Fibroblast of the aortic adventitia (primary cell): ENCODE measurements at regions not wholly inside any gene's neighbourhood (a gene's known extent, or its start where the extent isn't known, plus 50 kb on each side); places are given as distances from the start of the nearest gene placed in this dataset.
"Not testable (repeated sequence)": the region's sequence is repeated elsewhere in the genome, so short reads cannot be mapped to it uniquely, and the experiment has no call there.

Experiments
- DNase-seq: peaks from one replicate; pipeline ENCODE4 v3.0.0-alpha.2; 2010; ENCODE audit warnings: low read depth
- H3K4me3 ChIP-seq: 2 replicates; pipeline ENCODE4 v1.5.1; 2011; ENCODE audit warnings: low read depth, mild to moderate bottlenecking, control low read depth, low read length, moderate library complexity
- CTCF ChIP-seq: IDR thresholded peaks from 2 replicates; pipeline ENCODE4 v1.5.1; 2011; ENCODE audit warnings: mild to moderate bottlenecking, low read length, control low read depth, inconsistent platforms; ENCODE audit not compliant: insufficient read depth

GRCh38 chr10:8661886-8662285 lies 607.4 kb downstream of the GATA3 start:
- no peak for TF ChIP-seq CTCF
- H3K4me3 ChIP-seq: no peak overlapping the region
- DNase-seq: no peak

GRCh38 chr10:8663131-8663530 lies 608.6 kb downstream of the GATA3 start:
- DNase-seq: no peak
- no peak overlapping the region for H3K4me3 ChIP-seq
- no peak for TF ChIP-seq CTCF

GRCh38 chr10:8665322-8665721 lies 610.8 kb downstream of the GATA3 start:
- DNase-seq: no peak
- TF ChIP-seq CTCF: no peak
- no peak overlapping the region for H3K4me3 ChIP-seq

DNA sequence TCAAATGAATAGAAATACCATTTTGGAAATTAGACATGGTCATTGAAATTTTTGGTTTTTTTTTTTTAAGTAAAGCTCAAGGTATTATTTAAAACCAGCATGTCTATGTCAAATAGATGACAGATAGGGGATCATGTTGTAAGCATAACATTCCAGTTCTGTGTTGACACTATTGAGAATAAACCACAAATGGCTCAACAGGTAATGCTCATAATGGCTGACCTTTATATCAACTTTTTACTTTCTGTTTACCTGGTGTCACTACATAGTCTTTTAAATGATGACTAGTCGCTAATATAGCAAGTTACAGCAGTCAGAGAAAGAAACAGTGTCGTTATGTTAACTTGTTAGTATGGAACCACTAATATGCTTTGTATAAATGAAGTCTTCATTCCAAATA lies 616.0 kb downstream of the GATA3 start:
- H3K4me3 ChIP-seq: no peak overlapping the region
- no peak for DNase-seq
- no peak for TF ChIP-seq CTCF

DNA sequence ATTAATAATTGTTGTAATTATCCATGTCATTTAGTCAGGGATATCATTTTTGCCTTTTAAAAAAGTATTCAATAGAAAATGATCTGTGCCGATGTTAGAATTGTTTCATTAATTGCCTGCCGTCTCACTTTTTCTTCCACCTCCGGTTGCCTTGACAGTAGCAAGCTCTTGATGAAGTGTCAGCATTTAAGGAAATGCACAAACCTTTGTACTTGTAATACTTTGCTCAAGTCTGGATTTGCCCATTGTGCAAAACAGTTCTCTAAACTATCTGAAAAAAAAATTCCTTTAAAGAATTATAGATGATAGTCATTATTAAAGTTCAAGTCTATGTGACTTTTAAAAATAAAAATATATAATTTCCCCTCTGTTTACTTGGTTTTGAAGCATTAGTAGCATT lies 619.7 kb downstream of the GATA3 start:
- TF ChIP-seq CTCF: no peak
- H3K4me3 ChIP-seq: no peak overlapping the region
- DNase-seq: no peak

- DNase-seq: no peak
- H3K4me3 ChIP-seq: no peak overlapping the region
- TF ChIP-seq CTCF: no peak
Observed at GRCh38 chr10:8677642-8678041, 623.2 kb downstream of the GATA3 start.

DNA sequence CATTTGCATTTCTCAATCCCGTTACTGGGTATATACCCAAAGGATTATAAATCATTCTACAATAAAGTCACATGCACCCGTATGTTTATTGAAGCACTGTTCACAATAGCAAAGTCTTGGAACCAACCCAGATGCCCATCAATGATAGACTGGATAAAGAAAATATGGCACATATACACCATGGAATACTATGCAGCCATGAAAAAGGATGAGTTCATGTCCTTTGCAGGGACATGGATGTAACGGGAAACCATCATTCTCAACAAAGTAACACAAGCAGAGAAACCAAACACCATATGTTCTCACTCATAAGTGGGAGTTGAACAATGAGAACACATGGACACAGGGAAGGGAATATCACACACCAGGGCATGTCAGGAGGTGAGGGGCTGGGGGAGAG lies 630.4 kb downstream of the GATA3 start:
- DNase-seq, H3K4me3 ChIP-seq: not testable (repeated sequence)
